ENCODE measurements at regions not wholly inside any gene's neighbourhood (a gene's known extent, or its start where the extent isn't known, plus 50 kb on each side); places are given as distances from the start of the nearest gene placed in this dataset.

GRCh38 chr3:74535281-74535680 is 79.2 kb downstream of the CNTN3 start:
- Histone ChIP-seq H3K4me1 (no peaks in the 10 kb centered on the region), H3K36me3 (no peaks in the 10 kb centered on the region), H3K4me3 (no peak overlapping the region), H3K9me3 (no peaks in the 10 kb centered on the region), H3K27ac (no peak overlapping the region), H3K27me3 (no peaks in the 10 kb centered on the region)
- intact Hi-C loops (cut with DNase I; ENCODE audit: low total_unique reads), result no loop called here
- DNase-seq (ENCODE audit: low spot score in 2 of 2), result no peak
- no peak for TF ChIP-seq POLR2A (IDR thresholded peaks at IDR 0.05)
- no peak for TF ChIP-seq CTCF (IDR thresholded peaks at IDR 0.05)
- no peak for TF ChIP-seq POLR2AphosphoS5 (IDR thresholded peaks at IDR 0.05)

- Histone ChIP-seq H3K27me3 (no peaks in the 10 kb centered on the region), H3K9me3 (no peaks in the 10 kb centered on the region), H3K36me3 (no peaks in the 10 kb centered on the region), H3K4me3 (no peak overlapping the region), H3K27ac (no peak overlapping the region), H3K4me1 (no peaks in the 10 kb centered on the region)
- no peak for TF ChIP-seq CTCF (IDR thresholded peaks at IDR 0.05)
- TF ChIP-seq POLR2A (IDR thresholded peaks at IDR 0.05), result no peak
- no peak for TF ChIP-seq POLR2AphosphoS5 (IDR thresholded peaks at IDR 0.05)
- intact Hi-C loops (cut with DNase I; ENCODE audit: low total_unique reads), result no loop called here
- no peak for DNase-seq (ENCODE audit: low spot score in 2 of 2)
These were observed 79.8 kb downstream of the CNTN3 start for GRCh38 chr3:74534611-74535010.

- no peak for DNase-seq (ENCODE audit: low spot score in 2 of 2)
- no peak overlapping the region for H3K27ac ChIP-seq
These were observed 82.0 kb downstream of the CNTN3 start for GRCh38 chr3:74532446-74532845.

GRCh38 chr3:74531491-74531890 is 83.0 kb downstream of the CNTN3 start:
- H3K27ac ChIP-seq, result no peak overlapping the region
- H3K27me3 ChIP-seq, result no peaks in the 10 kb centered on the region
- H3K4me1 ChIP-seq, result no peaks in the 10 kb centered on the region
- no peaks in the 10 kb centered on the region for H3K36me3 ChIP-seq
- DNase-seq (ENCODE audit: low spot score in 2 of 2), result no peak
- intact Hi-C loops (cut with DNase I; ENCODE audit: low total_unique reads), result no loop called here
- no peaks in the 10 kb centered on the region for H3K9me3 ChIP-seq
- TF ChIP-seq CTCF (IDR thresholded peaks at IDR 0.05) (no peak), POLR2AphosphoS5 (IDR thresholded peaks at IDR 0.05) (no peak)
- no peak overlapping the region for H3K4me3 ChIP-seq

More at GRCh38 chr3:74532446-74532845, 82.0 kb downstream of the CNTN3 start:
- H3K9me3 ChIP-seq, result no peaks in the 10 kb centered on the region
- no peaks in the 10 kb centered on the region for H3K27me3 ChIP-seq
- H3K4me3 ChIP-seq, result no peak overlapping the region
- TF ChIP-seq POLR2AphosphoS5 (IDR thresholded peaks at IDR 0.05) (no peak), CTCF (IDR thresholded peaks at IDR 0.05) (no peak), POLR2A (IDR thresholded peaks at IDR 0.05) (no peak)
- no peaks in the 10 kb centered on the region for H3K4me1 ChIP-seq
- H3K36me3 ChIP-seq, result no peaks in the 10 kb centered on the region
- intact Hi-C loops (cut with DNase I; ENCODE audit: low total_unique reads), result no loop called here

GRCh38 chr3:74529145-74529544 is 85.3 kb downstream of the CNTN3 start:
- DNase-seq (ENCODE audit: low spot score in 2 of 2), result no peak
- Histone ChIP-seq H3K4me1 (no peaks in the 10 kb centered on the region), H3K9me3 (no peaks in the 10 kb centered on the region), H3K27me3 (no peaks in the 10 kb centered on the region), H3K36me3 (no peaks in the 10 kb centered on the region), H3K4me3 (no peak overlapping the region), H3K27ac (no peak overlapping the region)
- TF ChIP-seq CTCF (IDR thresholded peaks at IDR 0.05), result no peak
- no peak for TF ChIP-seq POLR2A (IDR thresholded peaks at IDR 0.05)
- no peak for TF ChIP-seq POLR2AphosphoS5 (IDR thresholded peaks at IDR 0.05)
- intact Hi-C loops (cut with DNase I; ENCODE audit: low total_unique reads), result no loop called here

Measured in breast epithelium (tissue), 4 donors.